Stimulated activated CD4-positive, alpha-beta T cell treated with anti-CD3 and anti-CD28 coated beads, Interleukin-12 subunit alpha, Interleukin-12 subunit beta, amount 100 ng/mL, for 48 hours (primary cell): ENCODE measurements at regions not wholly inside any gene's neighbourhood (a gene's known extent, or its start where the extent isn't known, plus 50 kb on each side); places are given as distances from the start of the nearest gene placed in this dataset.

Source experiments
- DNase-seq, 3 donors: peaks; one replicate each; pipeline ENCODE4 v3.0.0-alpha.2; 2020; ENCODE audit warnings: low read depth in 2 of 3, low spot score in 1 of 3

DNA sequence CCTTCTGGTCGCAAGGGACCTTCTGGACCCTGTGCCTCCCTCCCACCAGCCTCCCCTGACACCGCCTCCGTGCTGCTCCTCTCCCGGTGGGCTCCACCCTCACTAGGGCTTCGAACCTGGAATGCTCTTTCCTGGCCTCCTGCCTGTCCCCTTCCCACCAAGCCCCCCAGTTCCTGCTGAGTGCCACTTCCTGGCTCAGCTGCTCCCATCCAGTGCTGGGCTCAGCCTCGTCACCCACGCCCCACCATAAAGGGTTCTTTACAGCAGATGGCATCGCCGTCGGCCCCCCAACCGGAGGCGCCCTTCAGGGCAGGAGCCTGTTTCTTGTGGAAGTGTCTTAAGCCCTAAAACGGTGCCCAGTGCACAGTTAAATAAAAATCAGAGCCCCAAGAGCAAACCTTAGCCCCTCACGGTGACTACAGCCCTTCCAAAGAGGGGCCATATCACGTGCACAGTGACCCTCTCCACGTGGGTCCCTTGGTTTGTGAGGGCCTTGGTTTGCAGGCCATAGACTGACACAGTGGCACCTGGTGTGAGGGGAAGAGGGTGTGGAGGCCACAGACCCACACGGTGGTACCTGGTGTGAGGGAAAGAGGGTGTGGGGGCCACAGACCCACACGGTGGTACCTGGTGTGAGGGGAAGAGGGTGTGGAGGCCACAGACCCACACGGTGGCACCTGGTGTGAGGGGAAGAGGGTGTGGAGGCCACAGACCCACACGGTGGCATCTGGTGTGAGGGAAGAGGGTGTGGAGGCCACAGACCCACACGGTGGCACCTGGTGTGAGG is 111.4 kb downstream of the METRNL start:
- no peak for DNase-seq

DNA sequence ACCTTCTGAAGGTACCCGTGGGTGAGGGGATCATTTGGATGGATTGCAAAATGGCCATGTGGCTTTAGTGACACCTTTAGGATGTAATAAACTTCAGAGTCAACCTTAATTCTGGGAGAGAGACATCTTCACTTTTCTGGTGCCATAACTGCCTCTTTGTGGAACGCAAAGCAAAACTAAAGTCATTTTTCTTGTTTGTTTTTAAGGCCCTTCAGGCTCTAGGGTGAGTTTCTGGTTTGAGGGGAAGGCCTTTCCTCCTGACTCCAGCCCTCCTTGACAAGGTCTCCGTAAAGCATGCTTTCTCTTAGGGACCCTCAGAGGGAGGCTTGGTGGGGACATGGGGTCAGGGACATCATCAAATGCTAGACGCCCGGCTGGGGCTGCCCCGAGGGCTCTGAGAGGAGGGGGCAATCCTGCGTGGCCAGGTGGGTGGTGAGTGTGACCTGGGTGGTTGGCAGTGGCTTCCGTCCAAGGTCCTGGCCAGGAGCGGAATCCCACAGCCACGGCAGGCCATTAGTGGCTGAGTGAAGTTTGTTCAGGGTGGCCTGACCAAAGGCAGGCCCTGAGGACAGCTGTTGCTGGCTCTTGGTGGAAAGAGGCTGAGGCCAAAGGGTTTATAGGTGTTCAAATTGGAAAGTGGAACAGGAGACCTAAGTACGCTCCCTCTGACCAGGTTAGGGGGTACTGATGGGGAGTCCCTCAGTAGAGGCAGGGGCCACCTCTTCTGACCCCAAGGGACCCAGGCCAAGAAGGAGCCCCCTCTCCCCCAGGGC is 112.2 kb downstream of the METRNL start:
- DNase-seq: no peak

DNA sequence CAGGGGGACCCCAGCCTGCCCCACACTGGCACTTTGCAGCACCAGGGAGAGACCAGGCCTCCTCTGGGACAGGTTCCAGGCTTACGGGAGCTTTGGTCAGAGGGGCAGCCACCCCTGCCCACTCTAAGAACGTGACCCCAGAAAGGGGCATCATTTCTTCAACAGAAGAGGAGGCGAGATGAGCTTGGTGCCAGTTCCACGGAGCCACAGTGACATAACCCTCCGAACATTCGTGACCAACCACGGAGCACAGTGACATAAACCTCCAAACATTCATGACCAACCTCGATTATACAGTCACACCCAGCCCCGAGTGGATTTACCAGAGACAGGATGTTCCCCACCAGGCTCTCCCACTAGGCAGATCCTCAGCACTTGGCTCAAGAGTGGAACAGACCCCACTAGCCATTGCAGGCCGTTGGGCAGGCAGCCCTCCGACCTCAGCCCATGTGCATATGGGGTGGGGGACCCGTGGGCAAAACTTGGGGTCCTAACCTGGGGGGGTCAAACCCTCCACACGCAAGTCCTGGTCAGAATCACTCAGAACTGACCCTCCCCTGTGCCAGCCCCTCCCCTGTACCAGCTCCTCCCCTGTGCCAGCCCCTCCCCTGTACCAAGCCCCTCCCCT is 112.9 kb downstream of the METRNL start:
- DNase-seq: no peak

DNA sequence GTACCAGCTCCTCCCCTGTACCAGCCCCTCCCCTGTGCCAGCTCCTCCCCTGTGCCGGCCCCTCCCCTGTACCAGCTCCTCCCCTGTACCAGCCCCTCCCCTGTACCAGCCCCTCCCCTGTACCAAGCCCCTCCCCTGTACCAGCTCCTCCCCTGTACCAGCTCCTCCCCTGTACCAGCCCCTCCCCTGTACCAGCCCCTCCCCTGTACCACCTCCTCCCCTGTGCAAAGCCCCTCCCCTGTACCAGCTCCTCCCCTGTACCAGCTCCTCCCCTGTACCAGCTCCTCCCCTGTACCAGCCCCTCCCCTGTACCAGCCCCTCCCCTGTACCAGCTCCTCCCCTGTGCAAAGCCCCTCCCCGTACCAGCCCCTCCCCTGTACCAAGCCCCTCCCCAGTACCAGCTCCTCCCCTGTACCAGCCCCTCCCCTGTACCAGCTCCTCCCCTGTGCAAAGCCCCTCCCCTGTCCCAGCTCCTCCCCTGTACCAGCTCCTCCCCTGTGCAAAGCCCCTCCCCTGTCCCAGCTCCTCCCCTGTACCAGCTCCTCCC is 113.5 kb downstream of the METRNL start:
- peak in 1 of 3 donors; percentile 49 for DNase-seq

DNA sequence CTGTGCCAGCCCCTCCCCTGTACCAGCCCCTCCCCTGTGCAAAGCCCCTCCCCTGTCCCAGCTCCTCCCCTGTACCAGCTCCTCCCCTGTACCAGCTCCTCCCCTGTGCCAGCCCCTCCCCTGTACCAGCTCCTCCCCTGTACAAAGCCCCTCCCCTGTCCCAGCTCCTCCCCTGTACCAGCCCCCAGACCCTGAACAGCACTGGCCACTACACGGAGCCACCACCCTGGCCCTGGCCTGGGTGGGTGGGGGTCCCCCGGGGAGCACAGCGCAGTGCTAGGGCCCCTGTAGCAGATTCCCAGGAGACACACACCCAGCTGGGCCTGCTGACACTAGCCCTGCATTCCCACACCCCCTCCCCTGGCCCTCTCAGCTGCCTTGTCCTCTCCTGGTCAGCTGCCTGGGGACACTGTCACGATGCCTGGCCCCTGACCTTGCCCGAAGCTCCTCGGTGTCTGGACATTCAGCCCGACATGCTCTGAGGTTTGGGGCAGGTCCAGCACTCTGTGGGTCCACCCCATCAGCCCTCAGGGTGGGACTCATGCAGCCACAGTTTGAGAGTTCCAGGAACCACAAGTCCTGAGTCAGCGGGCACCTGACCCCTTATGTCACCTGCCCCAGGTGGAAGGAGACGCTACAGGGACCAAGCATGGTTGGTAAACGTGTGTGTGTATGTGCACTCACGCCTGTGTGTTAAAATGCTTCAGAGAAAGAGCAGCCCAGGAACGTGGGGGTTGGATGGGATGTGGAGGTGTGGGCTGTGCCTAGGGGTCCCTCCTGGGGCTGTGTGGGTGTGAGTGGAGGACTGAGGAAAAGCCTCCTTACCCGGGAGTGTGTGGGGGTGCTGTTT is 114.2 kb downstream of the METRNL start:
- DNase-seq: no peak

DNA sequence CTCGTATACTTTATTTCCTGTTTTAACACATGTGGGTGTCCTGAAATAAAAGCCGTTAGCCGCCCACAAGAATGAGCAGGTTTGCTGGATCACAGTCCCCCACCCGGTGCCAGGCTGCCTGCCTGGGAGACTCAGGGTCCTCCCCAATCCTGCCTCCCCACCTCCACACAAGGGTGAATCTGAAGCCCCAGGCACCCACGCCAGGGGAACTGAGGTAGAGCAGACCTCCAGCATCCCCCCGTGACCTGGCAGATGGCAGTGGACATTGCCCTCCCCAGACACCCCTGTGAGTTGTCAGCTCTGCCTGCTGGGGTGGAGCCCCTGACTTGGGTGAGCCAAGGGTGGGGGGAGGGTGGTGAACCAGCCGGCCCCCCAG is 114.8 kb downstream of the METRNL start:
- DNase-seq: no peak

DNA sequence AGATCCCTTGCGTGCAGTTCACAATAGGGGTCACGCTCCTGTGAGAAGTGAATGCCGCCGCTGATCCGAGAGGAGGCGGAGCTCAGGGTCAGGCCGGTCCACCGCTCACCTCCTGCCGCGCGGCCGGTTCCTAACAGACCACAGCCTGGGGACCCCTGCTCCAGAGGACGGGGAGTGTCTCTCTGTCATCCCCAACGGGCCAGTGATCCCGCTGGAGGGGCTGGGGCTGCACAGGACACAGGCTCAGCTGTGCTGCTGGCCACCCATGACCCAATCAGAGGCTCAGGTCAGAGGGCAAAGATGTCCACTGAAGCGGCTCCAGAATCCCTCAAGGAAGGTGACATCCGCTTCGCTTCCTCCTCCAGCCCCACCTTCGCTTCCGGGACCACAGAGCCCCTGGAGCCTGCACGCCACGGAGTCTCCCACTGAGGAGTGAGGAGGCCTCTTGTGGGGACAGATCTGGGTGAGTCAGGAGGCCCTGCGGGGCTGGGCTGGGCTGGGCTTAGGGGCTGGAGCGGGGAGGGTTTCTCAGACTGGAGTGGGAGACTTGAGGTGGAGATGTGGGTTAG is 115.4 kb downstream of the METRNL start:
- DNase-seq: no peak

DNA sequence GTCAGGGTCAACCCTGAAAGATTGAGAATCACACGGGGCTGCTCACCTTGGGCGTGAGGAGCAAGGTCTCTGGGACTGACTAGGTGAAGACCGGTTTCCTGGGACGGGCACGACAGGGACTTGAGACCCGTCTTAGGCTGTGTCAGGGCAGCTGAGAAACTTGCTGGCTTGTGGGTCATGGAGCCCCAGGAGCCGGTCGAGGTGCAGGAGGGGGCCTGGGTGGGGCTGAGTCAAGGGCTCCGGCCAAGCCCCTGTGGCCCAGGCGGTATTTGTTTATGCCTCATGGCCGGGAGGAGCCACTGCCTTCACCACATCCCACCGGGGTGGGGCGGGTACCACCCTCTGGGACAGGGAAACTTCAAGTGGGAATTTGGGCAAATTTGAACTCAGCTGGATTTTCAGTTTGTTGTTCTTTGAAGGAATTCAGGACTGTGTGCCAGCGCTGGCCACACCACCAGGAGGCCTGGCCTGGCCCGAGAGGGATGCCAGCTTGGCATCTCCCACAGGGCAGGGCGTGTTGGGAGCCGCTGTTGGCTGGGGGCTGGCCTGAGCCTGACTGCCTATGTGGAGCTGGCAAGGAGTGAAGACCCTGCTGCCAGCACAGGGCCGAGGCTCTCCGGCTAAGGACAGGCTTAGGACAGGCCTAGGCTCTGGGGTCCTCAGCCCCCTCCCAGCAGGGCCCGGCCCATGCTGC is 116.1 kb downstream of the METRNL start:
- DNase-seq: no peak

DNA sequence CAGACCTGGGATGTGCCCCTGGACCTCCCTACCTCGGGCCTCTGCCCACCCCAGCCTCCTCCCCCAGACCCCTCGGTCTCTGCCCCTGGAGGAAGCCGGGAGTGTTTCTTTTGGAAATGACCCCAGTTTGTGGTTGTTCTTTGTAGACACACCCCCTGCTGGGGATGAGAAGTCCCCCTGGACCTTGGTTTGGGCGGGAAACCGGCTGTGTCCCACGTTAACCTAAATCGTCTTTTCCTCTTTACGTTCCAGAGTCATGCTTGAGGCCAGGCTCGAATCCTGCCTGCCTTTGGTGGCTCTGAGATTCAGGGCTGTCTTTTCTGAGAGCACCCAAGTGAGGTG is 116.6 kb downstream of the METRNL start:
- DNase-seq: no peak

DNA sequence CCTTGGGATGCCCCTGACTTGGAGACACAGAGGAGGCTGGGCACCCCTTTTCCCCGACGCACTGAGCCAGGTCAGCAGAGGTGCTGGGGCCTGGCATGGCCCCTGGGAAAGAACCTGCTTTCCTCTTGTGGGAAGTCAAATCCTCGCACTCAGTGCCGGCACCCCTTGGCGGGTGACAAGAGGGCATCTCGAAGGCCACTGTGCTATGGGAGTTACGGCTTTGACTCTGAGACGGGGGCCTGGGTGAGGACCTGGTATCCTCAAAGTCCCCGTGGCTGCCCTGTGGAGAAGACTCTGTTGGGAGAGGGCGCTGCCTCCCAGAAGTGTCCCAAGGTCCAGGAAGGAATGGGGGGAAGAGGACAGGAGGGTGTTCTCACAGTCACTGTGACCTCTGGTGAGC is 117.0 kb downstream of the METRNL start:
- DNase-seq: no peak

DNA sequence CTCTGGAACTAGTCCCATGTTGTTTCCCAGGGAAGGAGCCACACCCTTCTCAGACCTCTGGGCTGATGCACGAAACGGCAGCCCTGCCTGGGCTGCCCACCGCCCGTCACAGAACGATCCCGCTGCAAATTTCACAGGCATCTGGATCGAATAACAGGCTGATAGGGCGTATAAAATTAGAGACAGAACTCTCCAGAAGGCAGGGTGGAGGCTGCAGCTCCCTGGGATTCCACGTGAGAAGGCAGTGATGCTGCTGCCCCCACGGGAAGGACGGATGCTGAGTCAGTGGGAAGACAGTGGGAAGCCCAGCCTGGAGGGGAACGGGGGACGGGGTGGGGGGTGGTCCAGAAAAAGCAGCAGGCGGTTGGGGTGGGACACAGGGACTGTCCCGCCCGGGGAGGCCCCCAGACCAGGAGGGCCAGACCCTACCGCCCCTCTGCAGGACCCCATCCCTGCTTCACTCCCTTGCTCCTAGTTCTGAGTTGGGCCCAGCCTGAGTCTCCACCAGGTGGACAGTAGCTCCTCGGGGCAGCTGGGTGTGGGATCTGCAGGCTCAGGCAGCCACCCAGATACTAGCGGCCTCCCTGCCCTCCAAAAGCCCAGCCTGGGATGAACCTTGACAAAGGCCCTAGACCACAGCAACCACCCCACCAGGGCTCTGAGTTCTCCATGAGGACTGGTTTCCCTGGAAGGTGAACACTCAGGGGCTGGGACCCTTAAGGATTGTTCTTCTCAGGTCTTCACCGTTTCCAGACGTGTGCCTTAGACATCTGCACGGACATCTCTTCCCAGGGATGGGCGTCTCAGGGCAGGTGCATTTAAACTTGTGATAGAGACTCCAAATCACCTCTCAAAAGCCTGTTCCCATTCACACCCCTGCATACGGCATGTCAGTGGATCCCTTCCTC is 117.8 kb downstream of the METRNL start:
- no peak for DNase-seq

DNA sequence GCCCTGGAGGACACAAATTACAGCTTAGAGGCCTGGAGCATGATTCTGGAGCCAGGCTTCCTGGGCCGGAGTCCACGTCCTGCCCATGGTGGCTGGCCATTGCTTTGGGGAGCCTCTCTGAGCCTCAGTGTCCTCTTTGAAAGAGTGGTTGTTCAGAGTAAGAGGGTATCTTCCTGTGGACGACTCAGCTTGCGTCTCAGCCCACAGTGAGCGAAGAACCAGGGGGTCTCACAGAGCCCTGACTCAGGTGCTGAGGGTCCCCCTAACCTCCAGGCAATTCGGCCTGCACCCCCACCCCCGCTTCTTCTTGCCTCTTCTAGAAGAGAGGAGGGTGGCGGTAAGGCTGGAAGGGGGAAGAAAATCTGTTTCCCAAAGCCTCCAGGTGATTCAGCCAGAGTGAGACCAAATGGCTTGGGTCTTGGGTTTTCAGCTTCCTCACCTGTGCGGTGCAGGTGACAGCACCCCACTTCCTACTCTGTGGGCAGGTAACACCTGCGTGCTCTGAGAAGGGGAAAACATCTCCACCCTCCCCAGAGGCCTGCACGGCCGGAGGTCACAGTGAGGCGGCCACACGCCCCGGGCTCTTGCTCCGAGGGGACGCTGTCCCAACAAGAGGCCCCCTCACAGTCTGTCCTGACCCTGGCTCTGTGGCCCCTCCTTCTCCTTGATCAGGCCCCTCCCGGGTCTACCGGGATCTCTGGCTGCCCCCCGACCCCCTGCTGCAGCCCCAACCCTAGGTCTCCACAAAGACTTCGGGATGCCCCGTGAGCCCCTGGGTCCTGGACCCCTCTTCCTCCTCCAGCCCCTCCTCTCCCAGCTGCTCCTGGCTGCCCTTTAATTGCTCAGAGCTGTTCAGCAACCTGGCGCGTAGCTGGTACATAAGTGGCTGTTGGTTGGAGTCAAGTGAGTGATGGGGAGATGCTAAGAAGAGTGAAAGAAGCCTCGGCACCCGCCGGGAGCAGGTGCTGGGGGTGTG is 119.2 kb downstream of the METRNL start:
- DNase-seq: no peak

DNA sequence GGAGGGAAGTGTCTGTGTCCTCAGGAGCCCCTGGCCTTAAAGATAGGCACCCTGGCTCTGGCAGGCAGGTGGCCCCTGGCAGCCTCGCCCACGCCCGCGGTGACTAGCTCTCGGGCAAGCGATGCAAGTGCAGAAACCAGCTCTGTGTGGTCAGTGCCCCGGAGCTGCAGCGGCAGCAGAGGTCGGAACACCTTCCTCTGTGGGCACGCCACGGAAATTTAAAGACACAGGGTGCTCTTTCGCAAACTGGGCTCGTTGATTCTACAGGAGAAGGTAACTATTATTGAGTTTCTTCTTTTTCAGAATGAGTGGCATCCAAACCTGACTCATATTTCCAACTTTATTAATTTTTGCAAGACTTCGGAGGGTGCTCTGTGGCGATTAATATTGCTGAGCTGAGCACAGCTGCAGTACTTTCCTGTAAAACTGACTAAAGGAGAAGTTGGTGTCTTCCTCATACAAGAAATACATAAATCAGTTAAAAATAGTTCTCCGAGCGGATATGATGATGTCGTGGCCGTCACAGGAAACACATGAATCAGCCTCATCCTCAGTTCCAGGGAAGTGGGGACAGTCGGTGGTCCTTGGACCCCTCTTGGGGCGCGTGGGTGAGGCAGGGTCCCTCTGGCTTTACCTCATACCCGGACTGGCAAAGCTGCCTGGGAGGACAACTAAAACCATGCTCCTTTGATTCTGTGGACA is 120.2 kb downstream of the METRNL start:
- DNase-seq: peak; percentile 38 to 68 (median 65)

DNA sequence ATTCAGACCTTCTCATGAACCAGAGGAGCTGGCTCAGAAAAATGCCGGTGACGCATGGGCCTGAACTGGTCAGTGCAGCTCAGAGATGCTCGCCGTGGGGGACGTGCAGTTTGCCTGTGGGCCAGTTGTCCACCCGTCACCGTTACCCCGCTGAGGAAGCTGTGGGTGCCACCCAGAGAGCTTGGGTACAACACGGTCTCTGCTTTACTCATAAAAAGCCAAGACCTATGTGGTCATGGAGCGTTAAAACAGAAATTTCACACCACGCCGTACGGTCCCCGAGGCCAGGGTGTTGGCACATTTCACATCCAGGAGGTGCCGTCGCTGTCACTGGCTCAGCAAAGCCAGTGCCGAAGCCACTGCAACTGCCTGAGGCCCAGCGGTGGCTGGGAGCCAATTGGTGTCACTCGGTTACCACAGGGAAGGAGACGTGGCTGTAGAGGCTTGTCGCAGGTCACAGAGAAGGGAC is 120.9 kb downstream of the METRNL start:
- DNase-seq: peak; percentile 54 to 75 (median 58)

DNA sequence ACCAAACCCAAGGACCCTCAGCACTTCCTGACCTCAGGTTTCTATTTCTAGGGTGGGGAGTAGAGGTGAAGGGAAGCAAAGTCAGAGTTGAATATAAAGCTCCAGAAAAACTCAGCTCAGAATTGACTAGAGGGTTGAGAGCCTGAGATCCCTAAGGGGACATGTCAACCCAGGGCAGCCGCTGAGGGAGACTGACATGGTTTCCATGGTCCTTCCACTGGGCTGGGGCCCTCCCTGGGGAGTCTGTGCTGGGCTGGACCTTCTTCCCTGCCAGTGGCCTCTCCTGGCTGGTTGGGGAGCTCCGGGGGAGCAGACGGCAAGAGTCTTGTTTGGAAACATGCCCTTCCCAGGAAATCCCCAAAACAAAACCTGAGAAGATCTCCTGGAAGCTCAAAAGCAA is 121.3 kb downstream of the METRNL start:
- DNase-seq: no peak

DNA sequence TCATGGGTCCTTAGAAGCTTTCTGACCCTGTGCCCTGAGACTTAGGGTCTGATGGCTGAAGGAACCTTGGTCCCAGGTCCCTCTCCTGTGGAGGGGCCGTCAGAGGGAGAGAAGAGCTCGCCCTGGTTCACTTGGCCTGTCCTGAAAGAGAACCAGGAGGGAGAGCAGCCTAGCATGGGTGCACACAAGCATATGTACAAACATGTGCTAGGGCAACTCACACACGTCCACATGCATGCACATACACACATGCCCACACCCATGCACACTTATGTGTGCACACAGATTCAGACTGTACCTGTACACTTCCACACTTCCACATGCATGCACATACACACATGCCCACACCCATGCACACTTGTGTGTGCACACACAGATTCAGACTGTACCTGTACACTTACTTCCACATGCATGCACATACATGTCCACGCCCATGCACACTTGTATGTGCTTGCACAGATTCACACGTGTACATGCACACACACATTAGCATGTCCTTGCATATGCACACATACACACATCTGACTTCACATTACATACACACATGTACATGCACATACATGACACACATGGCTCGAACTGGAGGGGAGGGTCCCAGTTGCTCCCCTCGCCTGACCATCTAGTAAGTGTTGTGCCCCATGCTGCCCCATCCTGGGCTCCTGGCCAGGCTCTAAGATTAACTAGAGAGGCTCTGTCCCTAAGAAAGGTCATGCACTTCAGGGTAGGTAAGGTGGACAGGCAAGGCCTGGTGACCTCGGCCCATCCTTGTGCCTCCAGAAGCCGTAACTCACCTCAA is 122.0 kb downstream of the METRNL start:
- DNase-seq: no peak
